ENCODE measurements at regions not wholly inside any gene's neighbourhood (a gene's known extent, or its start where the extent isn't known, plus 50 kb on each side); places are given as distances from the start of the nearest gene placed in this dataset.
"Not testable (repeated sequence)": the region's sequence is repeated elsewhere in the genome, so short reads cannot be mapped to it uniquely, and the experiment has no call there.

DNA sequence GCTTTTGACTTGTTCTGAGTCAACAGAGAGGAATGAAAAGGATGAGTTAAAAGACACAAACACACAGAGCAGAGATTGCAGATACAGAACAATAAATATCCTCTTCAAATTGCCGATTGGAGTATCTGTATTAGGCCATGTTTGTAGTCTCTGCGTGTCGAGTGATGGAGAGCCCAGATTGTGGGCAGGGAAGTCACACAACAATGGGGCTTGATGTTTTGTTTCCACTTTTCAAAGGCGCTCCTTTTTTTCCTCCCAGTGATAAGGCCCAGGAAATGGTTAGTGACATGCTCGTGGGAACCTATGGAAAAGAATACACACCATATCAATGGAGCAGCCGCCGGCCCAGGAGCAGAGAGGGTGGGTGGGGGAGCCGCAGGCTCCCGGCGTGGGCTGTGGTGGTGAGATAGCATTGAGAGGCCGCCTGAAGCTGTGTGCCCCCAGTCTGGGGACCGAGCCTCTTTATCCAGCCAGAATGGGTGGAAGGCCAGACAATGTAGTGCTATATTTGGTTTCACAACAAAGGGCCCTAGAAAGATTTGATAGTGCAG is 555.9 kb downstream of the INSC start:
- no peak for DNase-seq
- no peaks in the 10 kb centered on the region for H3K36me3 ChIP-seq
- no peak overlapping the region for H3K4me3 ChIP-seq
- H3K9me3 ChIP-seq, result no peaks in the 10 kb centered on the region
- no peaks in the 10 kb centered on the region for H3K27me3 ChIP-seq

GRCh38 chr11:15671216-15671615 is 556.5 kb downstream of the INSC start:
- no peak for DNase-seq
- H3K4me3 ChIP-seq, result no peak overlapping the region
- no peaks in the 10 kb centered on the region for H3K9me3 ChIP-seq
- H3K27me3 ChIP-seq, result no peaks in the 10 kb centered on the region
- H3K36me3 ChIP-seq, result no peaks in the 10 kb centered on the region

DNA sequence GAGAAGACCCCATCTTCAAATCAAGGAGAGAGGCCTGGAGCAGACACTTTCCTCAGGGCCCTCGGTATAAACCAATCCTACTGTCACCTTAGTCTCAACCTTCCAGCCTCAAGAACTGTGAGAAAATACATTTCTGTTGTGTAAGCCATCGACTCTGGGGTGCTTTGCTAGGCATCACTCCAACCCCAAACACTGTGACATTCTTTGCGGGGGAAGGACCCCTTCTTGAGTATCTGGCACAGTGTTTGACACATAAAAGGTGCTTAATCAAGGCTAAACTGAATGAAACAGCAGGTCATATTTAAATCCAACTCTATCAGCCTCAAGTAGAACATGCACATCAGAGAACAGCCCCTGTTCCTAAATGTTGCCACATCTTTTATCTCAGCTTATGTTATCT is 558.1 kb downstream of the INSC start:
- no peak for DNase-seq
- H3K36me3 ChIP-seq, result no peaks in the 10 kb centered on the region
- no peaks in the 10 kb centered on the region for H3K27me3 ChIP-seq
- no peaks in the 10 kb centered on the region for H3K9me3 ChIP-seq
- H3K4me3 ChIP-seq, result no peak overlapping the region

GRCh38 chr11:15673408-15673831 is 558.7 kb downstream of the INSC start:
- Histone ChIP-seq H3K4me3 (no peak overlapping the region), H3K27me3 (no peaks in the 10 kb centered on the region)
- DNase-seq, result no peak

GRCh38 chr11:15674756-15675155 is 560.0 kb downstream of the INSC start:
- H3K27me3 ChIP-seq, result no peaks in the 10 kb centered on the region
- no peak for DNase-seq
- H3K9me3 ChIP-seq, result 0 out of 2 replicates have a peak, but pooled peaks cover 3% of the 10 kb centered on the region
- H3K4me3 ChIP-seq, result no peak overlapping the region
- no peaks in the 10 kb centered on the region for H3K36me3 ChIP-seq

More at GRCh38 chr11:15673408-15673831, 558.7 kb downstream of the INSC start:
- Histone ChIP-seq H3K9me3 (0 out of 2 replicates have a peak, but pooled peaks cover 3% of the 10 kb centered on the region), H3K36me3 (no peaks in the 10 kb centered on the region)

- no peak for DNase-seq
- no peaks in the 10 kb centered on the region for H3K27me3 ChIP-seq
- H3K36me3 ChIP-seq, result no peaks in the 10 kb centered on the region
- 0 out of 2 replicates have a peak, but pooled peaks cover 3% of the 10 kb centered on the region for H3K9me3 ChIP-seq
- H3K4me3 ChIP-seq, result no peak overlapping the region
These were observed 561.0 kb downstream of the INSC start for GRCh38 chr11:15675683-15676082.

DNA sequence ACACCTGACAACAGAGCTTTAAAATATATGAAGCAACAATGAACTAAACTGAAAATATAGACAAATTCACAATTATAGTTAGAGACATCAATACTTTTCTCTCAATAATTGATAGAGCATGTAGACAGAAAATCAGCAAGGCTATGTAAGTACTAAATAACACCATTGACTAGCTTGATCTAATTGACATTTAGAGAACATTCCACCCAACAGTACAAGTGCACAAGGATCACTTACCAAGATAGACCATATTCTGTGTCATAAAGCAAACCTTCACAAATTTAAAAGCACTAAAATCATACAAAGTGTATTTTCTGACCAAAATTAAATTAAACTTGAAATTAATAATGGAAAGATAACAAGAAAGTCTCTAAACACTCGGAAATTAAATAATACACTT is 562.5 kb downstream of the INSC start:
- H3K36me3 ChIP-seq, result no peaks in the 10 kb centered on the region
- H3K27me3 ChIP-seq, result no peaks in the 10 kb centered on the region
- 0 out of 2 replicates have a peak, but pooled peaks cover 3% of the 10 kb centered on the region for H3K9me3 ChIP-seq
- DNase-seq, result no peak
- no peak overlapping the region for H3K4me3 ChIP-seq

GRCh38 chr11:15683528-15683927 is 568.8 kb downstream of the INSC start:
- DNase-seq, result no peak
- Histone ChIP-seq H3K9me3 (no peaks in the 10 kb centered on the region), H3K27me3 (no peaks in the 10 kb centered on the region), H3K36me3 (no peaks in the 10 kb centered on the region), H3K4me3 (no peak overlapping the region)

DNA sequence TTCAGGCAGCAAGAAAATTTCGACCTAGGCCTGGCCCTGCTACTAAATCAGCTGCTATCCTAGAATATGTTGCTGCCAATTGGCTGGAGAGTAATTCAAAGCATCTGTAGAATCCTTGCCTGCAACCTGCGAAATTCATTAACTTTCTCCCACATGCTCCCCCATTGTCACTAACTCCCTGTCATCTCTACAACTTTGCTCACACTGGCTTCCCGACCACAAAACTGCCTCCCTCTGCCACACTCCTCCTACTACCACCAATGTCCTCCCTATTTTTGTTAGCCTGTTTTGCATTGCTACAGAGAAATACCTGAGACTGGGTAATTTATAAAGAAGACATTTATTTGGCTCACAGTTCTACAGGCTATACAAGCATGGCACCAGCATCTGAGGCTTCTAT is 570.6 kb downstream of the INSC start:
- Histone ChIP-seq H3K4me3 (no peak overlapping the region), H3K9me3 (no peaks in the 10 kb centered on the region), H3K36me3 (no peaks in the 10 kb centered on the region), H3K27me3 (no peaks in the 10 kb centered on the region)
- no peak for DNase-seq

DNA sequence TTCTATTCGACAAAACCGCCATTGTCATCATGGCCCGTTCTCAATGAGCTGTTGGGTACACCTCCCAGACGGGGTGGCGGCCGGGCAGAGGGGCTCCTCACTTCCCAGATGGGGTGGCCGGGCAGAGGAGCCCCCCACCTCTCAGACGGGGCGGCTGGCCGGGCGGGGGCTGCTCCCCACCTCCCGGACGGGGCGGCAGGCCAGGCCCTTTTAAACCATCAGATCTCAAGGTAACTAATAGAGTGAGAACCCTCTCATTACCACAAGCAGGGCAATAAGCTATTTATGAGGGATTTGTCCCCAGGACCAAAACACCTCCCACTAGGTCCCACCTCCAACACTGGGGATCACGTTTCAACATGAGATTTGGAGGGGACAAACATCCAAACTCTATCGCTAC is 571.5 kb downstream of the INSC start:
- DNase-seq, H3K27me3 ChIP-seq, H3K4me3 ChIP-seq, H3K36me3 ChIP-seq, H3K9me3 ChIP-seq: not testable (repeated sequence)

GRCh38 chr11:15687342-15687741 is 572.6 kb downstream of the INSC start:
- Histone ChIP-seq H3K36me3 (no peaks in the 10 kb centered on the region), H3K4me3 (no peak overlapping the region), H3K27me3 (no peaks in the 10 kb centered on the region), H3K9me3 (no peaks in the 10 kb centered on the region)
- DNase-seq, result no peak

GRCh38 chr11:15688351-15688792 is 573.6 kb downstream of the INSC start:
- Histone ChIP-seq H3K36me3 (no peaks in the 10 kb centered on the region), H3K9me3 (no peaks in the 10 kb centered on the region), H3K27me3 (no peaks in the 10 kb centered on the region), H3K4me3 (no peak overlapping the region)
- peak; percentile 87 for DNase-seq

DNA sequence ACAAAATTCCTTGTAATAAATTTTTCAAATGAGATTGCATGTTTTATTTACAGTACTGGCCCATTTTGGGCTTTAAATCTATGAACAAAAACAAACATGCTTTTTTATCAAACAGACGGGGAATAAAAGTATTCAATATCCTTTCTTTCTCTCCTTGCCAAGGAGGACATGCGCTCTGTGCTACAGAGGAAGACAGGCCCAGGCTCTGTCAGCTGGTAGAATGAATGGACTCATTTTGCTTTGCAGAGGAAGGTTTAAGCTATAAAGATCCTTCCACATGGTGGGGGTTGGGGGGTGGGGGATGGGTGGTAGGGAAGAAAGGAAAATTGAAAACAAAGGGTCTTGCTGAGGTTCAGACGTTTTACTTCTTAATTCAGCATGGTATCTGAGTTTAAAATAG is 575.6 kb downstream of the INSC start:
- no peaks in the 10 kb centered on the region for H3K27me3 ChIP-seq

DNA sequence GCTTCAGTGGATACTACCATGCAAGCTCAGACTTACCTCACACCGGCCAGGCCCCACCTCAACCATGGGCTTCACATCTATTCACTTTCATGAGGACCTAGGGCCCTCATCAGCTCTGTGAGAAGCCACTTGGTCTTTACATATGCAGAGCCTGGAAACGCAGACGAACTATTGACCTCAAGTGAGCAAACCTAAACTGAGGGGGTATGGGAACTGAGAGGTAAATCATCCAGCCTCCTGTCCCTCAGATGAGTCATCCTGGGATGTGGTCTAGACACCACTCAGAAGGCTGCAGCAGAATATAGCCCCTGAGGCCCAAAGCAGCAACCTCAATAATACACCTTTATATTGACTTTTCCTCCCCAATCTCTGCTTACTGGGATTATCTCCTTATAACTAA is 578.0 kb downstream of the INSC start:
- H3K27me3 ChIP-seq, result no peaks in the 10 kb centered on the region
- H3K4me3 ChIP-seq, result no peak overlapping the region
- no peaks in the 10 kb centered on the region for H3K36me3 ChIP-seq
- no peaks in the 10 kb centered on the region for H3K9me3 ChIP-seq
- no peak for DNase-seq

More for the DNA sequence above, 575.6 kb downstream of the INSC start:
- no peak overlapping the region for H3K4me3 ChIP-seq
- no peak for DNase-seq
- H3K36me3 ChIP-seq, result no peaks in the 10 kb centered on the region
- H3K9me3 ChIP-seq, result no peaks in the 10 kb centered on the region

DNA sequence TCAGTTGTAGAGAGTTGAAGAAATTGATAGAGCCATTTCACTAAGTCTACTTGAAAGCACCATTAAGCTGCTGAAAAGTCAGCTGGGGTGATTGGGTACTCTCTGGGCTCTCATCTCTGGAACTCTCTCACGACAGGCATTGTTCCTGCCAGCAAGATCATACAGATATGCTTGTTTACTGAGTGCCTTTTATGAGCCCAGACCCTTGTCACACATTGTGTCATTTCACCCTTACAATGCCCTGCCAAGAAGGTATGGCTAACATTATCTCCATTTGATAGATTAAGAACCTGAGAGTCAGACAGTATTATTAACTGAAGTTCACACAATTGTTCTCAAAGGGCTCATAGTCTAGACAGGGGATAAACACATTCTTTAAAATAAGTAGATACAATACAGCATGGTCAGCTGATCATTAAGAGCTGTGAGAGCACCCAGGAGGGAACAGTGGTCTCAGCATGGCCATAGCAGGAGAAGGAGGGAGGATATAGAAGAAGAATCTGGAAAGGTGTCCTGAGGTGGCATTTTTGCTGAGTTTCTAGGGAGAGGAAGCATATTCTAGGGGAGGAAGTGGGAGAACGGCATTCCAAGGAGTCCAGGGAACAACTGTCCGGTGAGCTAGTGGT is 580.5 kb downstream of the INSC start:
- Histone ChIP-seq H3K27me3 (no peaks in the 10 kb centered on the region), H3K9me3 (no peaks in the 10 kb centered on the region), H3K36me3 (no peaks in the 10 kb centered on the region), H3K4me3 (no peak overlapping the region)
- no peak for DNase-seq

DNA sequence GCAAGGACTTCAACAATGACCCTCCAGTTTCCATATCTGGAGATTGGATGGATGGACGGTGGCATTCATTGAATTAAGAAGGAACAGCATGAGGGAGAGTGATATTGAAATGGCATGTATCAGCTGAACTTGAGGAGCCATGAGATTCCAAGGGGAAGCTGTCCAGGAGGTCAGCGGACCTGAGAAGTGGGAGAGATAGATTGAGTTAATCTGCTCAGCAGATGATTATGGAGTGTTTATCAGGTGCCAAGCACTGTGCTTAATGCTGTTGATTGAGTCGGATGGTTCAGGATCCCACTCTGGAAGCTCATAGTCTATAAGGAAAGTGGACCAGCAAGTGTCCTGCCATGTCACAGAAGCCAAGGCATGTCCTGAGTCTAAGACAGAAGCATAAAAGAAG is 581.3 kb downstream of the INSC start:
- no peak for DNase-seq
- Histone ChIP-seq H3K27me3 (no peaks in the 10 kb centered on the region), H3K36me3 (no peaks in the 10 kb centered on the region), H3K9me3 (no peaks in the 10 kb centered on the region), H3K4me3 (no peak overlapping the region)

GRCh38 chr11:15697437-15698236 is 582.9 kb downstream of the INSC start:
- H3K9me3 ChIP-seq, result no peaks in the 10 kb centered on the region
- H3K36me3 ChIP-seq, result no peaks in the 10 kb centered on the region
- no peak for DNase-seq
- H3K4me3 ChIP-seq, result no peak overlapping the region
- no peaks in the 10 kb centered on the region for H3K27me3 ChIP-seq

DNA sequence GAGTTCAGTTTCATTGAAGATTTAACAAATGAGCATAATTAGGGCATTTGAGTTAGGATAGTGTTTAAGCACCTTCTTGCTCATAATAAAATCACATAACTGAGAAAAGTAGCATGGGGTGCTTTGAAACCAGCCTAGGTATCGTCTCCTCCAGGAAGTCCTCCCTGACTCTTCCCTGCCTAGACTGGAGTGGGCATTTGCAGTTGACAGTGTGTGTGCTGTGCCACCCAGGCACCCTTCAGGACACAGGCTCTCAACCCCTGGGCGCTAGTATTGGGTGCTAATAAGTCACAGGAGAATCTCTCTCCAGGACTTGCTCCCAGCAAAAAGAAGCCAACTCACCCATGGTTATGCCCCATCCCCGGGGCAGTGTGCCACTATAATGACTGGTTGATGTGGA is 584.1 kb downstream of the INSC start:
- no peak for DNase-seq
- no peak overlapping the region for H3K4me3 ChIP-seq
- no peaks in the 10 kb centered on the region for H3K9me3 ChIP-seq
- no peaks in the 10 kb centered on the region for H3K36me3 ChIP-seq
- H3K27me3 ChIP-seq, result no peaks in the 10 kb centered on the region

All from MG63 (cell line).